MV-4-11 (cell line): ENCODE measurements at regions not wholly inside any gene's neighbourhood (a gene's known extent, or its start where the extent isn't known, plus 50 kb on each side); places are given as distances from the start of the nearest gene placed in this dataset.

Experiments used
- DNase-seq: peaks from one replicate; lab custom pipeline; 2025; lab: John Stamatoyannopoulos, UW

DNA sequence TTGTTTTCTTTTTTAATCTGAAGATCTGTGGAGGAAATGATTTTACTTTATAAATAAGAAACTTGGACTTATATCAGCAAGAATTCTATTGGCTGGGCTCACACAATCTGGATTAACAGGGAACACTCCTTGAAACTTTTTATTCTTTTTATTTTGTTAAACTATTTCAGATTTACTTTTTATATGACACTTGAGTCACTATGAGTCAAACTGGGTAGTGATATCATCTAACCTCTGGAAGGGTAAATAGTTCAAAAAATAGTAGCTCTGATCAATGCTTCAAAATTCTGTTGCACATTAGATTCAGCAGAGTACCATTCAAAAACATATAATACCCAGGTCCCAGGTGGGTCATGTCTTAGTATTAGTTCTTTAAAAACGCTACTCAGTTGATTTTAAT lies 55.1 kb upstream of the NBEA start:
- DNase-seq: no peak
